ENCODE measurements at regions not wholly inside any gene's neighbourhood (a gene's known extent, or its start where the extent isn't known, plus 50 kb on each side); places are given as distances from the start of the nearest gene placed in this dataset.
A peak's percentile ranks its signal among the peaks of the same experiment; 100 is the strongest.

DNA sequence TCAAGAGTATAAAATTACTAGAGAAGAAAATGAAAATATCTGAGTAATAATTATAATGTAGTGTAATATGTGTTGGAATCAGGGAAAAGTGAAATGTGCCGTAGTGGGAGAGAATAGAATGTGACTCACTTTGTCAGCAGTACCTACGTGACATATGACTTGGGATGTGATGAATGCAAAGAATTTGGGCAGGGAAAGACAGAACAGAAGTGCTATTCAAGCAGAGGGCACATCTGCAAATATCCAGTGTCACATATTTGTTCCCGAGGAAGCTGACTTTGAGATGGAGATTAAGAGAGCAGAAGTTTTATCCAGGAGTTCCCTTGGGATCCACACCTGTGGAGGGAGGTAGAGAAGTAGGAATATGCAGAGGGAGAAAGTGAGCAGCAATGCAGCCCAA is 69.3 kb upstream of the HS3ST1 start:
- Histone ChIP-seq H3K27me3 (ENCODE audit: control insufficient read depth, insufficient read depth, low read length) (no peaks in the 10 kb centered on the region), H3K4me3 (ENCODE audit: low read depth, low read length) (no peak overlapping the region), H3K36me3 (ENCODE audit: control insufficient read depth, insufficient read depth, low read length) (no peaks in the 10 kb centered on the region)
- FAIRE-seq (no peak), DNase-seq (ENCODE audit: low read depth) (peak; percentile 85)
- TF ChIP-seq, protein P1, sequence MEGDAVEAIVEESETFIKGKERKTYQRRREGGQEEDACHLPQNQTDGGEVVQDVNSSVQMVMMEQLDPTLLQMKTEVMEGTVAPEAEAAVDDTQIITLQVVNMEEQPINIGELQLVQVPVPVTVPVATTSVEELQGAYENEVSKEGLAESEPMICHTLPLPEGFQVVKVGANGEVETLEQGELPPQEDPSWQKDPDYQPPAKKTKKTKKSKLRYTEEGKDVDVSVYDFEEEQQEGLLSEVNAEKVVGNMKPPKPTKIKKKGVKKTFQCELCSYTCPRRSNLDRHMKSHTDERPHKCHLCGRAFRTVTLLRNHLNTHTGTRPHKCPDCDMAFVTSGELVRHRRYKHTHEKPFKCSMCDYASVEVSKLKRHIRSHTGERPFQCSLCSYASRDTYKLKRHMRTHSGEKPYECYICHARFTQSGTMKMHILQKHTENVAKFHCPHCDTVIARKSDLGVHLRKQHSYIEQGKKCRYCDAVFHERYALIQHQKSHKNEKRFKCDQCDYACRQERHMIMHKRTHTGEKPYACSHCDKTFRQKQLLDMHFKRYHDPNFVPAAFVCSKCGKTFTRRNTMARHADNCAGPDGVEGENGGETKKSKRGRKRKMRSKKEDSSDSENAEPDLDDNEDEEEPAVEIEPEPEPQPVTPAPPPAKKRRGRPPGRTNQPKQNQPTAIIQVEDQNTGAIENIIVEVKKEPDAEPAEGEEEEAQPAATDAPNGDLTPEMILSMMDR (IDR thresholded peaks at IDR 0.05; ENCODE audit: insufficient read depth, low read length, severe bottlenecking) = no peak

DNA sequence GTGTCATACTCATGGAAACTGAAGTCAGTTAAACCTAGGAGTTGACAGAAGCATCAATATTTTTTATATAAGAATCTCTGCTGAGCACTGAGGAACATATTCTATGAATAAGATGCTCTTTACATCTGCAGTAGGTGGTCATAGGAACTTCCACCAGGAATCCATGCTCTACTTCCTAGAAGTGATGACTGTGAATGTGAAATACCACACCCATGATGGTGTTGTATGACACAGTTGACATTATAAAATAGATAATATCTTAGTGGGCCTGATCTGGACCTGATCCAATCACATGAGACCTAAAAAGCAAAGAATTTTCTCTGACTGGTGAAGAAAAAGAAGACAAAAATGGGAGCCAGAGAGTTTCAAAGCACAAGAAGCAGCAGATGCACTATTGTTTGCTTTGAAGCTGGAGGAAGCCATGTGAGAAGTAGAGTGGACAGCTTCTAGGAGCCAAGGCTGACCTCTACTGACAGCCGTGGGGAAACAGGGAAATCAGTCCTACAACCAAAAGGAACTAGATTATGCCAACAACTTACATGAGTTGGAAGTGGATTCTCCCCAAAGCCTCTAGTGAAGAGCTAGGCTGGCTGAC is 68.6 kb upstream of the HS3ST1 start:
- TF ChIP-seq, protein P1 (IDR thresholded peaks at IDR 0.05; ENCODE audit: insufficient read depth, low read length, severe bottlenecking) = peak; percentile 25
- Histone ChIP-seq H3K36me3 (ENCODE audit: control insufficient read depth, insufficient read depth, low read length) (no peaks in the 10 kb centered on the region), H3K27me3 (ENCODE audit: control insufficient read depth, insufficient read depth, low read length) (no peaks in the 10 kb centered on the region), H3K4me3 (ENCODE audit: low read depth, low read length) (no peak overlapping the region)
- DNase-seq (ENCODE audit: low read depth) = peak; percentile 69
- FAIRE-seq = no peak

DNA sequence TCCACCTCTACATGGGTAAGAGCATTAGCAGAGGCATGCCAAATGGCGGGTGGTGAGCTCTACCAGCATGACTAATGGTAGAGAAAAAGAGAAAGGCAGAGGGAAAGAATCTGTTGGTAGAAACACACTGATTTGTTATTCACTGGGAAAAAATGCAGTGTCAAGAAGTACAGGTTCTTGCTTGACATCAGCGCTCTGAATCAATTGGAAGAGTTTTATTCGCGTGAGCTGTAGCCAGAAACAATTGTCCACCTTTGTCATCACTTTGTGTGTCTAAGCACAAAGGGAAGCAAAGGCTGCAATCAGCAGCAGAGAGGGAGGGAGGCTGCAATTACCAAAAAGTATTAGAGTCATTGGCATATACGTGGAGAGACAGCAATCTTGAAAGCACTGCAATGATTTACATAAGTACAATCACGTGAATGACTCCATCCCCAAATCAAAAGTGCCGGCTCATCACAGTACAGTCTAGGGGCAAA is 67.7 kb upstream of the HS3ST1 start:
- no peak overlapping the region for H3K4me3 ChIP-seq (ENCODE audit: low read depth, low read length)
- TF ChIP-seq, protein P1 (IDR thresholded peaks at IDR 0.05; ENCODE audit: insufficient read depth, low read length, severe bottlenecking) = no peak
- H3K27me3 ChIP-seq (ENCODE audit: control insufficient read depth, insufficient read depth, low read length) = no peaks in the 10 kb centered on the region
- peak; percentile 47 for FAIRE-seq
- peak; percentile 100 for DNase-seq (ENCODE audit: low read depth)
- no peaks in the 10 kb centered on the region for H3K36me3 ChIP-seq (ENCODE audit: control insufficient read depth, insufficient read depth, low read length)

DNA sequence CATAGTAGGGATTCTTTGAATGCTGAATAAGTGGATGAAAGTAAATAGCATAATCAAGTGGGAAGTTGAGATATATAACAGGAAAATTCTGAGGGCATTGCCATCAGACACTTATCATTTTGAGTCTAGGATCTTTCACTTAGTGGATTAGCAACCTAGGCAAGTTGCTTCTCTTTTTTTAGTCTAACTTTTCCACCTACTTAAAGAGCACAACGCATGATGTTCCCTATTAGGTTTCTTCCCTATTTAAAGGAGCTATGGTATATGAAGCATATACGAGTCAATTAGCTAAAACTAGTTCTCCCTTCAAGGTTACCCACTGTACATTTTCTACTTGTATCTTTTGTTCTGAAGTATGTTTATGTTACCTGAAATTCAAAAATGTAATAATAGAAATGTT is 67.1 kb upstream of the HS3ST1 start:
- H3K36me3 ChIP-seq (ENCODE audit: control insufficient read depth, insufficient read depth, low read length) = no peaks in the 10 kb centered on the region
- TF ChIP-seq, protein P1 (IDR thresholded peaks at IDR 0.05; ENCODE audit: insufficient read depth, low read length, severe bottlenecking) = no peak
- no peak overlapping the region for H3K4me3 ChIP-seq (ENCODE audit: low read depth, low read length)
- FAIRE-seq (no peak), DNase-seq (ENCODE audit: low read depth) (no peak)
- no peaks in the 10 kb centered on the region for H3K27me3 ChIP-seq (ENCODE audit: control insufficient read depth, insufficient read depth, low read length)

DNA sequence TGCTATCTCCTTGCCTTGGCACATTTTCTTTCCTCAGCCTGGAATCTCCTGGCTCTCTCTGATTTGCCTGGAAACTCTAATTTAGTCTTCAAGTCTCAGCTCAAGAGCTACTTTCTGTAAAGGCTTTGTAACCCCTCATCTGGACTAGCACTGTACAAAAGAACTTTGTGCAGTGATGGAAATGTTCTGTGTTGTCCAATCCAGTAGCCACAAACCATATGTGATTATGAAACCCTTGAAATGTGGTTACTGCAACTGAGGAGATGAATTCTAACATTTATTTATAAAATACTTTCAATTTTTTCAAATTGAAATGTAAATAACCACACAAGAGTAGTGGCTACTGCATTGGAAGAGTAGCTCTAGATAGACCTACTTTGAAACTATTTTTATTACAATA is 66.6 kb upstream of the HS3ST1 start:
- no peak overlapping the region for H3K4me3 ChIP-seq (ENCODE audit: low read depth, low read length)
- no peaks in the 10 kb centered on the region for H3K27me3 ChIP-seq (ENCODE audit: control insufficient read depth, insufficient read depth, low read length)
- TF ChIP-seq, protein P1 (IDR thresholded peaks at IDR 0.05; ENCODE audit: insufficient read depth, low read length, severe bottlenecking) = no peak
- no peaks in the 10 kb centered on the region for H3K36me3 ChIP-seq (ENCODE audit: control insufficient read depth, insufficient read depth, low read length)
- FAIRE-seq (no peak), DNase-seq (ENCODE audit: low read depth) (no peak)

DNA sequence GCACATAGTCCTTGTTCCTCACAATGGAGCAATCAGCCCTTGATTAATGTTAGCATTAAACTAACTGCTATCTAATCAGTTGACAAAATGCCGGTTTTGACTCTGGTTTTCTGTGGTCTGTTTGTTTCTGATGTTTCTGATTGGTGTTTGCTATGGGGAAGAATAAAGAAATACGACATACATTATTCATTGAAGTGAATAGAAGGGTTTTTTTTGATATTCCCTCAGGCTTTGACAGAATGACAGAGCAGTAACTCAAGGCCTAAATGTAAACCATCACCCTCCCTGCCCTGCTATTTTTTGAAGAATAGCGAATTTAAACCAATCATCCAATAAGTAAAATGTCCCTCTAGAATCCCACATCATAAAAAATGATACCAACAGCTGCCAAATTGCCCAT is 65.5 kb upstream of the HS3ST1 start:
- no peak overlapping the region for H3K4me3 ChIP-seq (ENCODE audit: low read depth, low read length)
- no peak for DNase-seq (ENCODE audit: low read depth)
- no peak for FAIRE-seq

More for the DNA sequence above, 65.5 kb upstream of the HS3ST1 start:
- Histone ChIP-seq H3K36me3 (ENCODE audit: control insufficient read depth, insufficient read depth, low read length) (no peaks in the 10 kb centered on the region), H3K27me3 (ENCODE audit: control insufficient read depth, insufficient read depth, low read length) (no peaks in the 10 kb centered on the region)
- TF ChIP-seq, protein P1 (IDR thresholded peaks at IDR 0.05; ENCODE audit: insufficient read depth, low read length, severe bottlenecking) = no peak

Data from bronchial epithelial cell (primary cell).